ENCODE measurements at regions not wholly inside any gene's neighbourhood (a gene's known extent, or its start where the extent isn't known, plus 50 kb on each side); places are given as distances from the start of the nearest gene placed in this dataset.

DNA sequence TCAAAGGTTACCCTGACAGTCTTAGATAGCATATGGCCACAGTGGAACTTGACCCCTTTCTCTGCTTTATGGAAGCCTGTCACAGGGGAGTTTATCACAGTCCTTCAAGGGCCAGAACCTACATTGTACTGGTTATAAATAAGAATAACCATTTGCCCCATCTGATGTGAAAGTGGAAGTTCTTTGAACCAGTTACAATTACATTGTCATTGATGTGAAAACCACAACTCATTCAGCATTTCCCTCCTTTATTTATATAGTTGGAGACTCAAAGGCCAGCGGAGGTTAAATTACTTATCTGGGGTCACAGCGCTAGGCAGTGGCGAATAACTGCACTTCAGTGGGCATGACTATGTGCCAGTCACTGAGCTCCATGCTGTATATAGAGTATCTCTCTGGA, 60.5 kb upstream of the TBC1D5 start:
- Mint-ChIP-seq H3K9me3 (ENCODE audit: unreplicated experiment) (no peaks in the 10 kb centered on the region), H3K4me1 (ENCODE audit: unreplicated experiment) (peaks cover 4% of the 10 kb centered on the region)
- TF ChIP-seq, protein P1, sequence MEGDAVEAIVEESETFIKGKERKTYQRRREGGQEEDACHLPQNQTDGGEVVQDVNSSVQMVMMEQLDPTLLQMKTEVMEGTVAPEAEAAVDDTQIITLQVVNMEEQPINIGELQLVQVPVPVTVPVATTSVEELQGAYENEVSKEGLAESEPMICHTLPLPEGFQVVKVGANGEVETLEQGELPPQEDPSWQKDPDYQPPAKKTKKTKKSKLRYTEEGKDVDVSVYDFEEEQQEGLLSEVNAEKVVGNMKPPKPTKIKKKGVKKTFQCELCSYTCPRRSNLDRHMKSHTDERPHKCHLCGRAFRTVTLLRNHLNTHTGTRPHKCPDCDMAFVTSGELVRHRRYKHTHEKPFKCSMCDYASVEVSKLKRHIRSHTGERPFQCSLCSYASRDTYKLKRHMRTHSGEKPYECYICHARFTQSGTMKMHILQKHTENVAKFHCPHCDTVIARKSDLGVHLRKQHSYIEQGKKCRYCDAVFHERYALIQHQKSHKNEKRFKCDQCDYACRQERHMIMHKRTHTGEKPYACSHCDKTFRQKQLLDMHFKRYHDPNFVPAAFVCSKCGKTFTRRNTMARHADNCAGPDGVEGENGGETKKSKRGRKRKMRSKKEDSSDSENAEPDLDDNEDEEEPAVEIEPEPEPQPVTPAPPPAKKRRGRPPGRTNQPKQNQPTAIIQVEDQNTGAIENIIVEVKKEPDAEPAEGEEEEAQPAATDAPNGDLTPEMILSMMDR (IDR thresholded peaks at IDR 0.05): no peak

DNA sequence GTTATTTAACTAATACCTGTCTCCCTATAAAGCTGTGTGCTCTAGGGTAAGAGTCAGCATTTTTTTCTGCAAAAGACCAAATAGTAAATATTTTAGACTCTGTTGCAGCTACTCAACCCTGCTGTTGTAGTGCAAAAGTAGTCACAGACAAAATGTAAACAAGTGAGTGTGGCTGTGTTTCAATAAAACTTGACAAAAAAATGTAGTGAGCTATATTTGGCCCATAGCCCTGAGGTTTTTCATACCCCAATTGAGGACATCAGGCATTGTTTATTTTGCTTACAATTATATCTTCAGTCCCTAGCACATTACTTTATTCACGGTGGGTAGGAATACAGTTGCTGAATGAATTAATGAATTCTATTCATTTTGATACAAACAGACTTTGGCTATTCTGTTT, 58.7 kb upstream of the TBC1D5 start:
- no peaks in the 10 kb centered on the region for H3K36me3 Mint-ChIP-seq (ENCODE audit: unreplicated experiment)
- no peak overlapping the region for H3K4me3 Mint-ChIP-seq (ENCODE audit: unreplicated experiment)
- no peak for DNase-seq (ENCODE audit: extremely low spot score, unreplicated experiment)
- peaks cover 4% of the 10 kb centered on the region for H3K4me1 Mint-ChIP-seq (ENCODE audit: unreplicated experiment)
- no peaks in the 10 kb centered on the region for H3K27me3 Mint-ChIP-seq (ENCODE audit: unreplicated experiment)
- H3K9me3 Mint-ChIP-seq (ENCODE audit: unreplicated experiment): no peaks in the 10 kb centered on the region
- H3K27ac Mint-ChIP-seq (ENCODE audit: unreplicated experiment): no peak overlapping the region
- TF ChIP-seq, protein P1 (IDR thresholded peaks at IDR 0.05): no peak

More for the DNA sequence above, 60.5 kb upstream of the TBC1D5 start:
- H3K4me3 Mint-ChIP-seq (ENCODE audit: unreplicated experiment): no peak overlapping the region
- no peak overlapping the region for H3K27ac Mint-ChIP-seq (ENCODE audit: unreplicated experiment)
- DNase-seq (ENCODE audit: extremely low spot score, unreplicated experiment): no peak
- no peaks in the 10 kb centered on the region for H3K36me3 Mint-ChIP-seq (ENCODE audit: unreplicated experiment)
- H3K27me3 Mint-ChIP-seq (ENCODE audit: unreplicated experiment): no peaks in the 10 kb centered on the region

DNA sequence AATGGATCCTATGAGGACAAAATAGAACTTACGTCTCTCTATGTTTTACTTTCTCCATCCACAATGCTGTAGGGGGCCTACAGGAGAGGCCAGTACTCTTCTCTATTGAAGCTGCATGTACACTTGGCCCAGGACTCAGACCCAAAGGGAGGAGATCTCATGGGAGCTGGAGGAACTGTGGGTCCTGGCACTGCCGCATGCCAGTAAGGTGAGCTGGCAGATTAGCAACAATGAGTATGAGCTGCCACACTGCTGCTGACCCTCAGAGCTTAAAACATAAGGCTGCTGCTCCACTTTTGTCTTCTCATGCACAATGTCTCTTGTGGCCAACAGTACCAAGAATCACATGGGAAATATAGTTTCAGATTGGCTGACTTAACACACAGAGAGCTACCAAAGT, 57.8 kb upstream of the TBC1D5 start:
- no peak for DNase-seq (ENCODE audit: extremely low spot score, unreplicated experiment)
- H3K9me3 Mint-ChIP-seq (ENCODE audit: unreplicated experiment): no peaks in the 10 kb centered on the region

DNA sequence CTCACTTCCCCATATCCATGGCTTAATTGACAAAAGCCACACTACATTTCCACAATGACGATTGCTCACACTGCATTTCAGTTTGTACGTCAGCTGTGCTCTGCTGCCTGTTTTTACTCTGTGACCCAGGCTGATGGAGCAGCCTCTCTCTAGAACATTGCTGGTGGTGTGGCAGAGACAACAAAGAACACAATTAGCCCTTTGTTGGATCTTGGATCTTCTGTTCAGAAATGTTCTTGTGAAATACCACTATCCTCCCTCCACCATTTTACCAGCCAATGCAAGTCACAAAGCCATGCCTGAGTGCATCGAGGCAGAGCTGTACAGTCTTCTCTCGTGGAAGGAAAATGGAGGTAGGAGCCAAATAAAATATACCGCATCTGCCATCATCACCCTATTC, 56.9 kb upstream of the TBC1D5 start:
- Mint-ChIP-seq H3K9me3 (ENCODE audit: unreplicated experiment) (no peaks in the 10 kb centered on the region), H3K4me1 (ENCODE audit: unreplicated experiment) (peaks cover 4% of the 10 kb centered on the region), H3K36me3 (ENCODE audit: unreplicated experiment) (no peaks in the 10 kb centered on the region), H3K27ac (ENCODE audit: unreplicated experiment) (no peak overlapping the region), H3K4me3 (ENCODE audit: unreplicated experiment) (no peak overlapping the region), H3K27me3 (ENCODE audit: unreplicated experiment) (no peaks in the 10 kb centered on the region)
- no peak for DNase-seq (ENCODE audit: extremely low spot score, unreplicated experiment)
- TF ChIP-seq, protein P1 (IDR thresholded peaks at IDR 0.05): no peak

More for the DNA sequence above, 57.8 kb upstream of the TBC1D5 start:
- TF ChIP-seq, protein P1 (IDR thresholded peaks at IDR 0.05): no peak
- no peaks in the 10 kb centered on the region for H3K36me3 Mint-ChIP-seq (ENCODE audit: unreplicated experiment)
- peaks cover 4% of the 10 kb centered on the region for H3K4me1 Mint-ChIP-seq (ENCODE audit: unreplicated experiment)
- H3K27ac Mint-ChIP-seq (ENCODE audit: unreplicated experiment): no peak overlapping the region
- H3K4me3 Mint-ChIP-seq (ENCODE audit: unreplicated experiment): no peak overlapping the region
- no peaks in the 10 kb centered on the region for H3K27me3 Mint-ChIP-seq (ENCODE audit: unreplicated experiment)

DNA sequence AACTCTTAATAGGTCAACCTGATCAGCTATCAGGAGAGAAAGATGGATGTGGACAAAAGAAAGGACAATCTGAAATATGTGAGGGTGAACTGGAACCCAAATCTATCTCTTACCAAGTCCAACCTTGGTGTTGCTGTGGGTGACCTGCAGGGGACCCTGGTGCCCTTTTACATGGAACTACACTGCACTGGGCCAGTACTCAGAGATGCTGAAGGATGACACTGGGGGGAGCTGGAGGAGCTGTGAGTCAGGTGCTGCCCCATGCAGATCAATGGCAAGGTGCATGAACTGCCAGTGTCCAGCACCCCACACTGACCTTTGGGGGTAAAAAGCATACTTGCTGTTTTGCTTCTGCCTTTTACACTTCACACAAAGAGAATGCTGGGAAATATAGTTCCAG, 55.6 kb upstream of the TBC1D5 start:
- H3K9me3 Mint-ChIP-seq (ENCODE audit: unreplicated experiment): peaks cover 3% of the 10 kb centered on the region
- H3K36me3 Mint-ChIP-seq (ENCODE audit: unreplicated experiment): no peaks in the 10 kb centered on the region
- no peak overlapping the region for H3K4me3 Mint-ChIP-seq (ENCODE audit: unreplicated experiment)
- H3K4me1 Mint-ChIP-seq (ENCODE audit: unreplicated experiment): peaks cover 4% of the 10 kb centered on the region
- H3K27ac Mint-ChIP-seq (ENCODE audit: unreplicated experiment): no peak overlapping the region
- DNase-seq (ENCODE audit: extremely low spot score, unreplicated experiment): no peak
- H3K27me3 Mint-ChIP-seq (ENCODE audit: unreplicated experiment): no peaks in the 10 kb centered on the region
- TF ChIP-seq, protein P1 (IDR thresholded peaks at IDR 0.05): no peak
